NCI-H1092 (cell line): ENCODE measurements at regions not wholly inside any gene's neighbourhood (a gene's known extent, or its start where the extent isn't known, plus 50 kb on each side); places are given as distances from the start of the nearest gene placed in this dataset.
"Not testable (repeated sequence)": the region's sequence is repeated elsewhere in the genome, so short reads cannot be mapped to it uniquely, and the experiment has no call there.

Experiments used
- DNase-seq: peaks from one replicate; lab custom pipeline; 2025; lab: John Stamatoyannopoulos, UW

- DNase-seq: not testable (repeated sequence)
Measured at GRCh38 chr12:9412459-9412858, 195.3 kb downstream of the KLRB1 start.

- not testable (repeated sequence) for DNase-seq
Measured at GRCh38 chr12:9411616-9412268, 196.0 kb downstream of the KLRB1 start.

GRCh38 chr12:9407425-9407748, 199.2 kb upstream of the PZP start:
- not testable (repeated sequence) for DNase-seq

- no peak for DNase-seq
Measured at GRCh38 chr12:9406564-9407424, 198.6 kb upstream of the PZP start.

- no peak for DNase-seq
Measured at GRCh38 chr12:9405886-9406563, 197.8 kb upstream of the PZP start.

- DNase-seq: no peak
Measured at GRCh38 chr12:9404469-9405260, 196.5 kb upstream of the PZP start.

- no peak for DNase-seq
Measured at GRCh38 chr12:9404031-9404430, 195.8 kb upstream of the PZP start.

GRCh38 chr12:9402432-9403040, 194.3 kb upstream of the PZP start:
- DNase-seq: not testable (repeated sequence)

GRCh38 chr12:9396367-9396766, 188.2 kb upstream of the PZP start:
- DNase-seq: not testable (repeated sequence)

- not testable (repeated sequence) for DNase-seq
Measured at GRCh38 chr12:9395220-9395619, 187.0 kb upstream of the PZP start.

- DNase-seq: no peak
Measured at GRCh38 chr12:9392842-9393241, 184.6 kb upstream of the PZP start.

- no peak for DNase-seq
Measured at GRCh38 chr12:9391815-9392214, 183.6 kb upstream of the PZP start.

- no peak for DNase-seq
Measured at GRCh38 chr12:9390761-9391160, 182.6 kb upstream of the PZP start.

GRCh38 chr12:9389796-9390195, 181.6 kb upstream of the PZP start:
- no peak for DNase-seq

- no peak for DNase-seq
Measured at GRCh38 chr12:9388379-9388778, 180.2 kb upstream of the PZP start.

- no peak for DNase-seq
Measured at GRCh38 chr12:9387450-9387849, 179.3 kb upstream of the PZP start.

- no peak for DNase-seq
Measured at GRCh38 chr12:9383585-9383984, 175.4 kb upstream of the PZP start.

GRCh38 chr12:9381619-9382018, 173.4 kb upstream of the PZP start:
- DNase-seq: no peak

GRCh38 chr12:9380650-9381049, 172.5 kb upstream of the PZP start:
- DNase-seq: no peak

GRCh38 chr12:9379023-9379742, 171.0 kb upstream of the PZP start:
- DNase-seq: no peak

- DNase-seq: peak; percentile 7
Measured at GRCh38 chr12:9378430-9378835, 170.2 kb upstream of the PZP start.
